K562 (cell line): ENCODE measurements at regions not wholly inside any gene's neighbourhood (a gene's known extent, or its start where the extent isn't known, plus 50 kb on each side); places are given as distances from the start of the nearest gene placed in this dataset.

Source experiments
- CBFB ChIP-seq: sonication (generic); formaldehyde crosslinking; IDR thresholded peaks from 2 replicates; pipeline ENCODE4 v1.4.0; 2020; ENCODE audit warnings: mild to moderate bottlenecking, missing genetic modification reagents
- CTCF ChIP-seq, 3 experiments: IDR thresholded peaks in 2 of 3; conservative IDR thresholded peaks in 1 of 3; 2 replicates each; pipeline ENCODE4 v1.5.1; 2011 to 2012; ENCODE audit warnings: low read length in 3 of 3, mild to moderate bottlenecking in 3 of 3, control low read depth in 2 of 3, improper control_type of control experiment in 1 of 3, inconsistent platforms in 1 of 3, low read depth in 1 of 3, mixed read lengths in 1 of 3, moderate library complexity in 1 of 3; ENCODE audit not compliant: insufficient read depth in 2 of 3
- GMEB1 ChIP-seq: fragments of 250-450 bp; sonication (Bioruptor Pico); IDR thresholded peaks from 2 replicates; pipeline ENCODE4 v1.4.0; 2020; ENCODE audit warnings: mild to moderate bottlenecking
- HCFC1 ChIP-seq: IDR thresholded peaks from 2 replicates; pipeline ENCODE4 v1.6.1; 2012; ENCODE audit warnings: low read depth, low read length, improper control_type of control experiment
- NCOA4 ChIP-seq: fragments of 450-650 bp; IDR thresholded peaks from 2 replicates; pipeline ENCODE4 v1.6.1; 2018; ENCODE audit warnings: mild to moderate bottlenecking; ENCODE audit not compliant: partially characterized antibody
- THRB ChIP-seq: fragments of 450-650 bp; formaldehyde crosslinking; conservative IDR thresholded peaks from 2 replicates; pipeline ENCODE4 v1.4.0; 2022; ENCODE audit warnings: mild to moderate bottlenecking, missing genetic modification characterization
- YY1 ChIP-seq, 3 experiments: IDR thresholded peaks; 2 replicates each; pipeline ENCODE4 v1.6.1; 2011; ENCODE audit warnings: low read length in 2 of 3, mild to moderate bottlenecking in 2 of 3, moderate library complexity in 2 of 3, borderline replicate concordance in 1 of 3, control low read depth in 1 of 3, low read depth in 1 of 3; ENCODE audit not compliant: insufficient read depth in 3 of 3, insufficient replicate concordance in 2 of 3, control insufficient read depth in 1 of 3, insufficient read length in 1 of 3; ENCODE audit errors: extremely low read depth in 1 of 3

GRCh38 chr2:138227195-138227594 is 262.9 kb downstream of the HNMT start:
- TF ChIP-seq CBFB, result no peak
- no peak for TF ChIP-seq YY1 (IDR thresholded peaks at IDR 0.05; ENCODE audit: borderline replicate concordance in 1 of 3, control insufficient read depth in 1 of 3, extremely low read depth in 1 of 3, insufficient read depth in 3 of 3, insufficient read length in 1 of 3, insufficient replicate concordance in 2 of 3, low read depth in 1 of 3, low read length in 2 of 3)
- no peak for TF ChIP-seq GMEB1 (CRISPR knock-in tag)
- no peak for TF ChIP-seq NCOA4
- TF ChIP-seq CTCF (IDR thresholded peaks at IDR 0.05 in 2 of 3, conservative IDR thresholded peaks at IDR 0.05 in 1 of 3; ENCODE audit: insufficient read depth in 2 of 3, low read depth in 1 of 3, low read length in 3 of 3), result no peak
- TF ChIP-seq HCFC1, result no peak
- TF ChIP-seq THRB (CRISPR knock-in tag), result no peak
